ENCODE measurements at regions not wholly inside any gene's neighbourhood (a gene's known extent, or its start where the extent isn't known, plus 50 kb on each side); places are given as distances from the start of the nearest gene placed in this dataset.

GRCh38 chr6:2296781-2297180 lies 51.4 kb upstream of the GMDS start:
- Histone ChIP-seq H3K27ac (ENCODE audit: low read depth, low read length) (no peak overlapping the region), H3K36me3 (ENCODE audit: control insufficient read depth in 1 of 2, insufficient read depth in 2 of 2, low read length in 2 of 2) (no peaks in the 10 kb centered on the region), H3K4me2 (ENCODE audit: low read length) (no peak overlapping the region), H3K9ac (ENCODE audit: low read length) (no peak overlapping the region), H3K4me1 (ENCODE audit: control insufficient read depth in 1 of 2, insufficient read depth in 2 of 2, low read length in 2 of 2) (no peaks in the 10 kb centered on the region), H3K4me3 (replicated peaks in 1 of 2; ENCODE audit: low read depth in 1 of 2, low read length in 2 of 2) (no peak overlapping the region), H4K20me1 (ENCODE audit: insufficient read depth) (no peaks in the 10 kb centered on the region; the same call in 1 of the 2 replicates), H3K27me3 (ENCODE audit: insufficient read depth, low read length) (no peaks in the 10 kb centered on the region), H3K79me2 (ENCODE audit: insufficient read depth, low read length) (no peaks in the 10 kb centered on the region), H3K9me2 (ENCODE audit: insufficient read depth) (no peaks in the 10 kb centered on the region), H2AFZ (ENCODE audit: low read depth, low read length, poor library complexity, severe bottlenecking) (no peak overlapping the region), H3K9me3 (ENCODE audit: control insufficient read depth in 1 of 2, insufficient read depth in 1 of 2, low read depth in 1 of 2, low read length in 2 of 2) (no peaks in the 10 kb centered on the region)
- no peak for TF ChIP-seq ATF3 (IDR thresholded peaks at IDR 0.05)
- TF ChIP-seq EZH2 (IDR thresholded peaks at IDR 0.05) = no peak
- TF ChIP-seq SIN3A (IDR thresholded peaks at IDR 0.05; ENCODE audit: low read depth) = no peak
- no peak for TF ChIP-seq SRF (IDR thresholded peaks at IDR 0.05; ENCODE audit: low read depth)
- TF ChIP-seq ZFX (IDR thresholded peaks at IDR 0.05) = no peak
- TF ChIP-seq RAD21 (IDR thresholded peaks at IDR 0.05; ENCODE audit: low read depth) = no peak
- no peak for TF ChIP-seq EGR1 (IDR thresholded peaks at IDR 0.05; ENCODE audit: low read depth)
- no peak for TF ChIP-seq ZNF274 (IDR thresholded peaks at IDR 0.05; ENCODE audit: low read depth, low read length)
- no peak for TF ChIP-seq JUND (IDR thresholded peaks at IDR 0.05)
- no peak for TF ChIP-seq YY1 (IDR thresholded peaks at IDR 0.05; ENCODE audit: extremely low read depth, insufficient replicate concordance, low read depth, low read length)
- ATAC-seq = no peak
- intact Hi-C loops (cut with micrococcal nuclease) = no loop called here
- no peak for DNase-seq (ENCODE audit: low read depth, low spot score)
- ChIA-PET POLR2A (no interaction called here), CTCF (no interaction called here), RAD21 (ENCODE audit: low non-redundant PET in 1 of 2, low total read pairs in 2 of 2, uncharacterized antibody in 2 of 2, unreplicated experiment in 2 of 2) (no interaction called here)
- BruUV-seq (replicated peaks) = no TSS peak

Data from HCT116 (cell line).